ENCODE measurements at regions not wholly inside any gene's neighbourhood (a gene's known extent, or its start where the extent isn't known, plus 50 kb on each side); places are given as distances from the start of the nearest gene placed in this dataset.

- TF ChIP-seq BRD4 (CRISPR knock-in tag; IDR thresholded peaks at IDR 0.05) = no peak
- TF ChIP-seq EP300 (IDR thresholded peaks at IDR 0.05; ENCODE audit: low read depth in 2 of 2, low read length in 2 of 2) = no peak
- TF ChIP-seq EP300 (CRISPR knock-in tag; IDR thresholded peaks at IDR 0.05; ENCODE audit: borderline replicate concordance) = no peak
- no peak for TF ChIP-seq POLR2AphosphoS5 (IDR thresholded peaks at IDR 0.05; ENCODE audit: low read depth, low read length)
- no peak for TF ChIP-seq SOX6 (IDR thresholded peaks at IDR 0.05)
- no peak for TF ChIP-seq SOX6 (CRISPR knock-in tag; IDR thresholded peaks at IDR 0.05)
- no peak for TF ChIP-seq SMAD9 (CRISPR knock-in tag; IDR thresholded peaks at IDR 0.05)
- no peak for TF ChIP-seq GABPA (IDR thresholded peaks at IDR 0.05; ENCODE audit: low read depth, low read length)
- TF ChIP-seq GABPA (CRISPR knock-in tag; IDR thresholded peaks at IDR 0.05; ENCODE audit: low read depth) = no peak
Measured at GRCh38 chr5:176737746-176738636, 72.4 kb upstream of the UNC5A start.

All from HepG2 (cell line).